Right lobe of liver (tissue), 6 donors: ENCODE measurements at regions not wholly inside any gene's neighbourhood (a gene's known extent, or its start where the extent isn't known, plus 50 kb on each side); places are given as distances from the start of the nearest gene placed in this dataset.
"Not testable (repeated sequence)": the region's sequence is repeated elsewhere in the genome, so short reads cannot be mapped to it uniquely, and the experiment has no call there.

ENCODE experiments used
- ATAC-seq, 4 donors: fragments of 200-7000 bp; cut with Tn5 transposase; one replicate each; pipeline ENCODE4 v1.9.1; 2020; ENCODE audit warnings: mild to moderate bottlenecking in 4 of 4, moderate library complexity in 4 of 4
- DNase-seq, 3 donors: peaks; one replicate each; pipeline ENCODE4 v3.0.0-alpha.2; 2020
- H3K27ac ChIP-seq, 3 donors: fragments of 200-600 bp; one replicate each; pipeline ENCODE4 v1.8.0; 2022
- H3K27me3 ChIP-seq, 2 donors: fragments of 200-600 bp; one replicate each; pipeline ENCODE4 v1.8.0; 2022
- H3K36me3 ChIP-seq, 4 donors: fragments of 200-600 bp; sonication (generic) in 1 of 4; one replicate each; pipeline versions ENCODE4 v1.5.1 to v1.8.0; 2017 to 2022; ENCODE audit warnings: control low read depth in 1 of 4
- H3K4me1 ChIP-seq, 4 donors: fragments of 200-600 bp; sonication (generic) in 1 of 4; one replicate each; pipeline versions ENCODE4 v1.5.1 to v1.8.0; 2017 to 2022; ENCODE audit warnings: control low read depth in 1 of 4
- H3K4me3 ChIP-seq, 3 donors: fragments of 200-600 bp; one replicate each; pipeline ENCODE4 v1.8.0; 2022
- H3K9me3 ChIP-seq, 4 donors: fragments of 200-600 bp; sonication (generic) in 1 of 4; one replicate each; pipeline versions ENCODE4 v1.5.1 to v1.8.0; 2017 to 2022; ENCODE audit warnings: control low read depth in 1 of 4
- POLR2A ChIP-seq: fragments of 450-650 bp; IDR thresholded peaks from one replicate; pipeline ENCODE4 v1.6.1; 2017; ENCODE audit warnings: antibody characterized with exemption, mild to moderate bottlenecking
- WGBS: methylation state at CpG from one replicate; pipeline ENCODE4 v1.1.6; 2018; ENCODE audit warnings: low coverage, low lambda C conversion rate; ENCODE audit not compliant: insufficient coverage; ENCODE audit errors: missing lambda C conversion rate; 5-methylcytosine and 5-hydroxymethylcytosine counted together
- intact Hi-C, 2 donors: fragments of 100-400 bp; cut with DNase I; formaldehyde crosslinking; loops; one replicate each; pipeline versions ENCODE4 v1.11.2 to v1.14.1; 2022
- TF ChIP-seq, protein P1 (sequence below), 4 donors: fragments of 200-600 bp in 3 of 4; fragments of 450-650 bp in 1 of 4; IDR thresholded peaks; one replicate each; pipeline versions ENCODE4 v1.5.1 to v1.8.0; 2016 to 2022; ENCODE audit warnings: antibody characterized with exemption in 4 of 4, mild to moderate bottlenecking in 2 of 4
- donor health status: DM: no; HTN: yes; CAD: no.
- donor health status: DM: no; HTN: no; CAD: no.
- donor health status: DM: no; HTN: no; CAD: no.
- donor health status: DM: no; HTN: yes; CAD: no.
- donor health status: DM: no; HTN: yes; CAD: no.

DNA sequence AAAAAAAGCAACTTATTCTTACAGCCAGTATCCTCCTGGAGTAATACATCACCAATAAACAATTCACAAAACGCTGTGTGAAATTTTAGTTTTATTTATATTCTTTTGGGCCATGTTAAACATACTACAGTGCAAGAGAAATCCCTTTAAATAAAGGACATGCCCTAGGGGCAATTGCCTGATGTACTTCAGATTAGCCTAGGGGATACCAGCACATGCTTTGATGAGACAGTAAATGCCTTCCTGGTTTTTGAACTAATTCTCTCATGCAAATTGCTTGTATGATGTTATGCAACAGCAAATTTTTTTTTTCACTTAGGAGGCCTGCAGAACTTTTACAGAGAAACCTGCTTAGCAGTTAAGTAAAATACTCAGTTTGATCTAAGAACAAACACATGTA, 711.9 kb upstream of the FRG1 start:
- intact Hi-C loops = no loop called here
- Histone ChIP-seq H3K4me3 (no peak overlapping the region), H3K27ac (no peak overlapping the region), H3K9me3 (no peaks in the 10 kb centered on the region), H3K27me3 (no peaks in the 10 kb centered on the region), H3K36me3 (no peaks in the 10 kb centered on the region), H3K4me1 (no peaks in the 10 kb centered on the region)
- 64% methylated on average over 1 of the region's 1 CpG for WGBS
- ATAC-seq (no peak), DNase-seq (no peak)
- TF ChIP-seq, protein P1, sequence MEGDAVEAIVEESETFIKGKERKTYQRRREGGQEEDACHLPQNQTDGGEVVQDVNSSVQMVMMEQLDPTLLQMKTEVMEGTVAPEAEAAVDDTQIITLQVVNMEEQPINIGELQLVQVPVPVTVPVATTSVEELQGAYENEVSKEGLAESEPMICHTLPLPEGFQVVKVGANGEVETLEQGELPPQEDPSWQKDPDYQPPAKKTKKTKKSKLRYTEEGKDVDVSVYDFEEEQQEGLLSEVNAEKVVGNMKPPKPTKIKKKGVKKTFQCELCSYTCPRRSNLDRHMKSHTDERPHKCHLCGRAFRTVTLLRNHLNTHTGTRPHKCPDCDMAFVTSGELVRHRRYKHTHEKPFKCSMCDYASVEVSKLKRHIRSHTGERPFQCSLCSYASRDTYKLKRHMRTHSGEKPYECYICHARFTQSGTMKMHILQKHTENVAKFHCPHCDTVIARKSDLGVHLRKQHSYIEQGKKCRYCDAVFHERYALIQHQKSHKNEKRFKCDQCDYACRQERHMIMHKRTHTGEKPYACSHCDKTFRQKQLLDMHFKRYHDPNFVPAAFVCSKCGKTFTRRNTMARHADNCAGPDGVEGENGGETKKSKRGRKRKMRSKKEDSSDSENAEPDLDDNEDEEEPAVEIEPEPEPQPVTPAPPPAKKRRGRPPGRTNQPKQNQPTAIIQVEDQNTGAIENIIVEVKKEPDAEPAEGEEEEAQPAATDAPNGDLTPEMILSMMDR (IDR thresholded peaks at IDR 0.05) = no peak
- TF ChIP-seq POLR2A = no peak

DNA sequence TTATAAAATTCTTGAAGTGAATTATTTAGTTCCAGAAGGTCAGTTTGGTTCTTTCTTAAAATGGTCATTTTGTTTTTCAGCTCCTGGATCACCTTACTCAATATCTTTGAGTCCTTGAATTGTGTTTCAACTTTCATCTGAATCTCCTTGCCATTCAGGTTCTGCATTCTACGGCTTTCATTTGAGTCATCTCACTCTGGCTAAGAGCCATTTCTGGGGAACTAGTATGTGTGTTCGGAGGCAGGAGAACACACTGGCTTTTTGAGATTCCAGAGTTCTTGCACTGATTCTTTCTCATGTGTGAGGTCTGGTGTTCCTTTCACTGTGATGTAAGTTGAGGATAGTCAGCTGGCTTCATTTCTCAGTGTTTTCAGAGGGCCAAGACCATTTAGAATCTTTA, 708.4 kb upstream of the FRG1 start:
- intact Hi-C loops = no loop called here
- ATAC-seq (no peak), DNase-seq (no peak)
- WGBS = 59% methylated on average over 2 of the region's 2 CpGs
- TF ChIP-seq POLR2A = no peak
- TF ChIP-seq, protein P1 (IDR thresholded peaks at IDR 0.05) = no peak
- Histone ChIP-seq H3K4me3 (no peak overlapping the region), H3K4me1 (no peaks in the 10 kb centered on the region), H3K9me3 (no peaks in the 10 kb centered on the region), H3K36me3 (no peaks in the 10 kb centered on the region), H3K27ac (no peak overlapping the region), H3K27me3 (no peaks in the 10 kb centered on the region)

DNA sequence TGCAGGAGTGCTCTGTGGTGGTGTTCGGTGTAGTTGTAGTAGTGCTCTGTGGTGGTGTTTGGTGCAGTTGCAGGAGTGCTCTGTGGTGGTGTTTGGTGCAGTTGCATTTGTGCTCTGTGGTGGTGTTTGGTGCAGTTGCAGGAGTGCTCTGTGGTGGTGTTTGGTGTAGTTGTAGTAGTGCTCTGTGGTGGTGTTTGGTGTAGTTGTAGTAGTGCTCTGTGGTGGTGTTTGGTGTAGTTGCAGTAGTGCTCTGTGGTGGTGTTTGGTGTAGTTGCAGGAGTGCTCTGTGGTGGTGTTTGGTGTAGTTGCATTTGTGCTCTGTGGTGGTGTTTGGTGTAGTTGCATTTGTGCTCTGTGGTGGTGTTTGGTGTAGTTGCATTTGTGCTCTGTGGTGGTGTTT, 706.9 kb upstream of the FRG1 start:
- intact Hi-C loops, H3K36me3 ChIP-seq, H3K27ac ChIP-seq, H3K27me3 ChIP-seq, ATAC-seq, H3K4me1 ChIP-seq, H3K9me3 ChIP-seq, H3K4me3 ChIP-seq: not testable (repeated sequence)
- DNase-seq = peak in 1 of 3 donors; percentile 53
- WGBS = no CpG with 5 or more reads among the region's 1 CpG

DNA sequence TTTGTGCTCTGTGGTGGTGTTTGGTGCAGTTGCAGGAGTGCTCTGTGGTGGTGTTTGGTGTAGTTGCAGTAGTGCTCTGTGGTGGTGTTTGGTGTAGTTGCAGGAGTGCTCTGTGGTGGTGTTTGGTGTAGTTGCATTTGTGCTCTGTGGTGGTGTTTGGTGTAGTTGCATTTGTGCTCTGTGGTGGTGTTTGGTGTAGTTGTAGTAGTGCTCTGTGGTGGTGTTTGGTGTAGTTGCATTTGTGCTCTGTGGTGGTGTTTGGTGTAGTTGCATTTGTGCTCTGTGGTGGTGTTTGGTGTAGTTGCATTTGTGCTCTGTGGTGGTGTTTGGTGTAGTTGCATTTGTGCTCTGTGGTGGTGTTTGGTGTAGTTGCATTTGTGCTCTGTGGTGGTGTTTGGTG, 705.7 kb upstream of the FRG1 start:
- ATAC-seq, H3K27me3 ChIP-seq, H3K9me3 ChIP-seq, H3K36me3 ChIP-seq, intact Hi-C loops, H3K4me3 ChIP-seq, H3K4me1 ChIP-seq, DNase-seq, H3K27ac ChIP-seq: not testable (repeated sequence)

DNA sequence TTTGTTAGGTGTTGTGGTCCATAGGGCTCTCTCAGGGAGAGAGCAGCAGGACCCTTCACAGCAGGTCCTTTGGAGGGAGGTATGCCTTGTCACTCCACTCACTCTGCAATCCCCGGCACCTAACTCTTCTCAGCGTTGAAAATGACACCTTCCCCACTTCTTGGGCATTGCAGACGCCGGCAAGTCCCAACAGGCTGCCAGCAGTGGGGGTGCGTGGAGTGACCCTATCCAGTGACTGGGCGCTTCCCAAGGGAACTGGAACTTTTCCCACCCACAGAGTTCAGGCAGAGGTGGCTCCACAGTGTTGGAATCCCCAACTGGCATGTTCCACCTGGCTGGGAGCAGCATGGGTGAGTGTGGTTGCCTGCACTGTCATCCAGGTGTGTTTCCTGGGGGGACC, 705.1 kb upstream of the FRG1 start:
- intact Hi-C loops = no loop called here
- no peak overlapping the region for H3K27ac ChIP-seq
- no peaks in the 10 kb centered on the region for H3K4me1 ChIP-seq
- ATAC-seq (peak in 1 of 4 donors; percentile 32), DNase-seq (no peak)
- TF ChIP-seq, protein P1 (IDR thresholded peaks at IDR 0.05) = no peak
- no peak for TF ChIP-seq POLR2A
- H3K9me3 ChIP-seq = no peaks in the 10 kb centered on the region
- H3K27me3 ChIP-seq = no peaks in the 10 kb centered on the region
- H3K36me3 ChIP-seq = no peaks in the 10 kb centered on the region
- WGBS = 100% methylated on average over 1 of the region's 6 CpGs
- no peak overlapping the region for H3K4me3 ChIP-seq

DNA sequence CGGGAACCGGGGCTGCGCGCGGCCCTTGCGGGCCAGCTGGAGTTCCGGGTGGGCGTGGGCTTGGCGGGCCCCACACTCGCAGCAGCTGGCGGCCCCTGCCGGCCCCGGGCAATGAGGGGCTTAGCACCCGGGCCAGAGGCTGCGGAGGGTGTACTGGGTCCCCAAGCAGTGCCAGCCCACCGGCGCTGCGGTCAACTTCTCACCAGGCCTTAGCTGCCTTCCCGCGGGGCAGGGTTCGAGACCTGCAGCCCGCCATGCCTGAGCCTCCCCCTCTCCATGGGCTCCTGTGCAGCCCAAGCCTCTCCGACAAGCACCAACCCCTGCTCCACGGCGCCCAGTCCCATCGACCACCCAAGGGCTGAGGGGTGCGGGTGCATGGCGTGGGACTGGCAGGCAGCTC, 704.4 kb upstream of the FRG1 start:
- H3K4me3 ChIP-seq, H3K9me3 ChIP-seq, H3K4me1 ChIP-seq, ATAC-seq, H3K36me3 ChIP-seq, H3K27me3 ChIP-seq, DNase-seq, H3K27ac ChIP-seq, intact Hi-C loops: not testable (repeated sequence)
- no CpG with 5 or more reads among the region's 28 CpGs for WGBS
